Mammary epithelial cell (primary cell): ENCODE measurements at regions not wholly inside any gene's neighbourhood (a gene's known extent, or its start where the extent isn't known, plus 50 kb on each side); places are given as distances from the start of the nearest gene placed in this dataset.

ENCODE experiments used
- EZH2 ChIP-seq: IDR thresholded peaks from 2 replicates; pipeline ENCODE4 v1.6.1; 2012; ENCODE audit warnings: low read length, inconsistent platforms, borderline replicate concordance
- TF ChIP-seq, protein P1 (sequence below), 2 donors: IDR thresholded peaks in 1 of 2; conservative IDR thresholded peaks in 1 of 2; 2 replicates each; pipeline ENCODE4 v1.5.1; 2011 to 2012; ENCODE audit warnings: inconsistent platforms in 2 of 2, low read length in 2 of 2, mild to moderate bottlenecking in 2 of 2, control low read depth in 1 of 2, low read depth in 1 of 2; ENCODE audit not compliant: insufficient read depth in 1 of 2; ENCODE audit errors: extremely low read depth in 1 of 2

GRCh38 chr13:85567909-85568308 is 231.3 kb downstream of the SLITRK6 start:
- TF ChIP-seq, protein P1, sequence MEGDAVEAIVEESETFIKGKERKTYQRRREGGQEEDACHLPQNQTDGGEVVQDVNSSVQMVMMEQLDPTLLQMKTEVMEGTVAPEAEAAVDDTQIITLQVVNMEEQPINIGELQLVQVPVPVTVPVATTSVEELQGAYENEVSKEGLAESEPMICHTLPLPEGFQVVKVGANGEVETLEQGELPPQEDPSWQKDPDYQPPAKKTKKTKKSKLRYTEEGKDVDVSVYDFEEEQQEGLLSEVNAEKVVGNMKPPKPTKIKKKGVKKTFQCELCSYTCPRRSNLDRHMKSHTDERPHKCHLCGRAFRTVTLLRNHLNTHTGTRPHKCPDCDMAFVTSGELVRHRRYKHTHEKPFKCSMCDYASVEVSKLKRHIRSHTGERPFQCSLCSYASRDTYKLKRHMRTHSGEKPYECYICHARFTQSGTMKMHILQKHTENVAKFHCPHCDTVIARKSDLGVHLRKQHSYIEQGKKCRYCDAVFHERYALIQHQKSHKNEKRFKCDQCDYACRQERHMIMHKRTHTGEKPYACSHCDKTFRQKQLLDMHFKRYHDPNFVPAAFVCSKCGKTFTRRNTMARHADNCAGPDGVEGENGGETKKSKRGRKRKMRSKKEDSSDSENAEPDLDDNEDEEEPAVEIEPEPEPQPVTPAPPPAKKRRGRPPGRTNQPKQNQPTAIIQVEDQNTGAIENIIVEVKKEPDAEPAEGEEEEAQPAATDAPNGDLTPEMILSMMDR (conservative IDR thresholded peaks at IDR 0.05 in 1 of 2, IDR thresholded peaks at IDR 0.05 in 1 of 2; ENCODE audit: extremely low read depth in 1 of 2, insufficient read depth in 1 of 2, low read depth in 1 of 2, low read length in 2 of 2), result no peak
- no peak for TF ChIP-seq EZH2
